H1 (cell line): ENCODE measurements at regions not wholly inside any gene's neighbourhood (a gene's known extent, or its start where the extent isn't known, plus 50 kb on each side); places are given as distances from the start of the nearest gene placed in this dataset.

ENCODE experiments used
- CEBPB ChIP-seq: IDR thresholded peaks from 2 replicates; pipeline ENCODE4 v1.6.1; 2012; ENCODE audit warnings: low read depth, low read length
- RFX5 ChIP-seq: IDR thresholded peaks from 2 replicates; pipeline ENCODE4 v1.6.1; 2011; ENCODE audit warnings: low read depth, low read length, improper control_type of control experiment, borderline replicate concordance

DNA sequence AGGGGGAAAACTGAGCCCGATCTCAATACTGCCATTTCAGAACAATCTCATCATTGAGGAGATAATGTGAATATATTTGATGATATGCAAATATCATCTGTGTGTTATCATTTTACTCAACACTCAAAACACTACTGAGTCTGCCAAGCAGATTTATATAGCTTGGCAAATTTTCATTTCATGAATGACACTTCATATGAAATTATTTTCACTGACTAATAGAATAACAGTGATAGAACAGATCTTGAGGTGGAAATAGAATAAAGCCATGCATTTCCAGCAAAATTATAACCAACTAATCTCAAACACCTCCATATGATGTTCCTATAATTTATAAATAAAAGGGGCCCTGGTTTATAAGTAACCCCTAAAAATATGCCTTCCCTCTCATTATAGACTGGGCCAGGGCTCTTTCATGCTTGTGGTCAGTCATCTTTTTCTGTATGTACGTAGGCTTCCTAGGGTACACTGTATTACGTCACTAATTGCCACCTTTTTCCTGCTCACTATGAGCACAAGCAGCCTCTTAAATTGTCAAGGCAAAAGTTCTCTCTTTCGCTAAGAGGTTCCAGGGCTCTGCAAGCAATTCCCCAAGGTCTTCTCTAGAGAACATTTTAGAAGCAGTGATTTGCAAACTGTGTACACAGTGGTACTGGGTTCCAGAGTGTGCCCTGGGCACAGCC, 197.1 kb upstream of the FOXN3 start (continued):
- no peak for TF ChIP-seq CEBPB
- TF ChIP-seq RFX5: no peak
